ENCODE measurements at regions not wholly inside any gene's neighbourhood (a gene's known extent, or its start where the extent isn't known, plus 50 kb on each side); places are given as distances from the start of the nearest gene placed in this dataset.
A peak's percentile ranks its signal among the peaks of the same experiment; 100 is the strongest.

- TF ChIP-seq RAD21 (IDR thresholded peaks at IDR 0.05; ENCODE audit: low read depth) (no peak), EP300 (IDR thresholded peaks at IDR 0.05; ENCODE audit: borderline replicate concordance) (no peak), USF1 (IDR thresholded peaks at IDR 0.05) (no peak), REST (IDR thresholded peaks at IDR 0.05; ENCODE audit: low read depth) (no peak), TAF1 (IDR thresholded peaks at IDR 0.05; ENCODE audit: low read depth) (no peak), FOXM1 (IDR thresholded peaks at IDR 0.05; ENCODE audit: borderline replicate concordance, low read depth) (no peak), MAX (IDR thresholded peaks at IDR 0.05) (peak; percentile 30; the same call in 1 of the 2 replicates), CEBPB (IDR thresholded peaks at IDR 0.05) (no peak), TCF12 (IDR thresholded peaks at IDR 0.05; ENCODE audit: low read depth) (no peak), EGR1 (IDR thresholded peaks at IDR 0.05) (no peak), ZBTB7A (IDR thresholded peaks at IDR 0.05; ENCODE audit: low read depth) (no peak)
These were observed 402.7 kb upstream of the TNC start for GRCh38 chr9:115520646-115521045.
